Epidermal melanocyte (primary cell): ENCODE measurements at regions not wholly inside any gene's neighbourhood (a gene's known extent, or its start where the extent isn't known, plus 50 kb on each side); places are given as distances from the start of the nearest gene placed in this dataset.

Source experiments
- DNase-seq: peaks from one replicate; pipeline ENCODE4 v3.0.0; 2011; ENCODE audit warnings: low spot score; ENCODE audit not compliant: insufficient read length

GRCh38 chr9:2565676-2566340, 55.8 kb upstream of the VLDLR start:
- DNase-seq: no peak

DNA sequence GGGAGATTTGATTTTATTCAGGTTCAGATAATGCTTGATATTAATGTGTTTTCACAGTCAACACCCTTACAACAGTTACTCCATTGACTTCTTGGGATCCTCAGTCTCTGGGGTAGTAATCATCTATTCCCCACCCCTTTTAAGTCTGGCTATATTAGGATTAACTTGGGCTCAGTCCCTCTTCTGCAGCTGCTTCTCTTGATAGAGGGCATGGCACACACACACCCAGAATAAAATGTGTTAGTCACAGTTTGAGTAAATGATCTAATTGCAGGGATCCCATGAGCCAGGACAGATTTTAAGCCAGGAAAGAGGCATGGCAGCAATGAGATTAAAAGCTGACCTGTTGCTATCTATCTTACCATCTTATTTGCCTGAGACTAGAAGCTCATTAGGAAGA, 53.7 kb upstream of the VLDLR start:
- no peak for DNase-seq

DNA sequence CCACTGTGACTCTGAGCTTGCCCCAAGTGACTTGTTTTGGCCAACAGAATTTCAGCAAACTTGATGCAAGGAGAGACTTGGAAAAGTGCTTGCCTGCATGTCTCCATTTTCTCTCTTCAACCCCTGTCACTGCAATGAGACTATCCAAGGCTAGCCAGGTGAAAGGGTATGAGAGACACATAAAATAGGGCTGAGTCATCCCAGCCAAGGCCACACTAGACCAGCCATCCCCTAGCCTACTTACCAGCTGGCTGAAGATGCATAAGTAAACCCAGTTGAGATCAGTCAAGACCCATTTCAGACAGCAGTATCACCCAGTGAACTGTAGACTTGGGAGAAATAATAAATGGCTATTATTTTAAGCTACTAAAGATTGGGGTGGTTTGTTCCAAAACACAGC, 52.9 kb upstream of the VLDLR start:
- DNase-seq: no peak

- DNase-seq: no peak
Observed at GRCh38 chr9:2570615-2571479, 50.7 kb upstream of the VLDLR start.
